Neural cell (in vitro differentiated cells): ENCODE measurements at regions not wholly inside any gene's neighbourhood (a gene's known extent, or its start where the extent isn't known, plus 50 kb on each side); places are given as distances from the start of the nearest gene placed in this dataset.

Experiments used
- H2AFZ ChIP-seq: fragments of 200-600, 300-800 bp; sonication (generic), shearing (Covaris generic); 2 replicates; pipeline ENCODE4 v1.6.0; 2014; ENCODE audit warnings: low read depth, mild to moderate bottlenecking, antibody characterized with exemption, low read length, moderate library complexity
- H3F3A ChIP-seq: fragments of 200-600 bp; shearing (Covaris generic); 2 replicates; pipeline ENCODE4 v1.6.1; 2016; ENCODE audit warnings: mild to moderate bottlenecking, moderate library complexity, mixed read lengths, antibody characterized with exemption, low read length; ENCODE audit not compliant: insufficient read depth, poor library complexity, severe bottlenecking
- H3K27ac ChIP-seq: fragments of 200-600, 300-800 bp; sonication (generic), shearing (Covaris generic); 2 replicates; pipeline ENCODE4 v1.5.1; 2014; ENCODE audit warnings: mild to moderate bottlenecking, low read length, moderate library complexity
- H3K27me3 ChIP-seq: fragments of 300-800, 200-600 bp; sonication (generic), shearing (Covaris generic); 2 replicates; pipeline ENCODE4 v1.6.0; 2014; ENCODE audit warnings: mild to moderate bottlenecking, low read depth, low read length, moderate library complexity; ENCODE audit not compliant: insufficient read depth
- H3K36me3 ChIP-seq: fragments of 300-800, 200-600 bp; sonication (generic), shearing (Covaris generic); 2 replicates; pipeline ENCODE4 v1.5.1; 2014; ENCODE audit warnings: mild to moderate bottlenecking, antibody characterized with exemption, low read length, moderate library complexity; ENCODE audit not compliant: insufficient read depth
- H3K4me2 ChIP-seq: fragments of 300-800, 200-600 bp; sonication (generic), shearing (Covaris generic); 2 replicates; pipeline ENCODE4 v1.6.0; 2014; ENCODE audit warnings: mild to moderate bottlenecking, low read length
- H3K4me3 ChIP-seq: fragments of 300-800, 200-600 bp; sonication (generic), shearing (Covaris generic); 2 replicates; pipeline ENCODE4 v1.5.1; 2014; ENCODE audit warnings: mild to moderate bottlenecking, low read length, moderate library complexity
- H3K79me2 ChIP-seq: fragments of 200-600 bp; shearing (Covaris generic); replicated peaks from 2 replicates; pipeline ENCODE4 v1.6.0; 2014; ENCODE audit warnings: mild to moderate bottlenecking, low read length, moderate library complexity; ENCODE audit not compliant: insufficient read depth
- H3K9ac ChIP-seq: fragments of 300-800, 200-600 bp; sonication (generic), shearing (Covaris generic); 2 replicates; pipeline ENCODE4 v1.6.1; 2016; ENCODE audit warnings: mild to moderate bottlenecking, low read length, mixed read lengths
- H3K9me2 ChIP-seq: fragments of 200-600 bp; shearing (Covaris generic); 2 replicates; pipeline ENCODE4 v1.6.1; 2016; ENCODE audit warnings: mild to moderate bottlenecking, low read length, mixed read lengths; ENCODE audit not compliant: insufficient read depth
- H3K9me3 ChIP-seq: fragments of 200-600, 300-800 bp; sonication (generic), shearing (Covaris generic); 2 replicates; pipeline ENCODE4 v1.6.1; 2016; ENCODE audit warnings: mild to moderate bottlenecking, mixed run types, low read length, moderate library complexity, mixed read lengths
- H4K20me1 ChIP-seq: fragments of 200-600 bp; shearing (Covaris generic); 2 replicates; pipeline ENCODE4 v1.6.1; 2016; ENCODE audit warnings: mild to moderate bottlenecking, mixed run types; ENCODE audit not compliant: insufficient read depth
- CTCF ChIP-seq: fragments of 450-650 bp; IDR thresholded peaks from 2 replicates; pipeline ENCODE4 v1.5.1; 2014; ENCODE audit warnings: antibody characterized with exemption, mild to moderate bottlenecking, moderate library complexity; ENCODE audit not compliant: poor library complexity, severe bottlenecking
- EP300 ChIP-seq: fragments of 450-650 bp; conservative IDR thresholded peaks from 2 replicates; pipeline ENCODE4 v1.6.1; 2014; ENCODE audit warnings: antibody characterized with exemption, mild to moderate bottlenecking, moderate library complexity; ENCODE audit not compliant: poor library complexity, severe bottlenecking
- EZH2 ChIP-seq: fragments of 200-600, 300-800 bp; shearing (Covaris generic), sonication (generic); IDR thresholded peaks from 2 replicates; pipeline ENCODE4 v1.6.1; 2014; ENCODE audit warnings: antibody characterized with exemption, low read length, borderline replicate concordance, mild to moderate bottlenecking; ENCODE audit not compliant: insufficient read depth, poor library complexity, severe bottlenecking
- MXI1 ChIP-seq: fragments of 450-650 bp; conservative IDR thresholded peaks from 2 replicates; pipeline ENCODE4 v1.6.1; 2014; ENCODE audit warnings: antibody characterized with exemption, mild to moderate bottlenecking; ENCODE audit not compliant: poor library complexity, severe bottlenecking
- POLR2AphosphoS5 ChIP-seq: IDR thresholded peaks from 2 replicates; pipeline ENCODE4 v1.6.1; 2012
- RAD21 ChIP-seq: fragments of 450-650 bp; conservative IDR thresholded peaks from 2 replicates; pipeline ENCODE4 v1.6.1; 2014; ENCODE audit warnings: antibody characterized with exemption, mild to moderate bottlenecking, moderate library complexity
- SMC3 ChIP-seq: fragments of 450-650 bp; conservative IDR thresholded peaks from 2 replicates; pipeline ENCODE4 v1.6.1; 2014; ENCODE audit warnings: antibody characterized with exemption, mild to moderate bottlenecking, moderate library complexity; ENCODE audit not compliant: poor library complexity
- TAF1 ChIP-seq: IDR thresholded peaks from 2 replicates; pipeline ENCODE4 v1.6.1; 2012; ENCODE audit warnings: low read depth
- TF ChIP-seq, protein P1 (sequence below): IDR thresholded peaks from 2 replicates; pipeline ENCODE4 v1.6.1; 2012; ENCODE audit warnings: borderline replicate concordance

DNA sequence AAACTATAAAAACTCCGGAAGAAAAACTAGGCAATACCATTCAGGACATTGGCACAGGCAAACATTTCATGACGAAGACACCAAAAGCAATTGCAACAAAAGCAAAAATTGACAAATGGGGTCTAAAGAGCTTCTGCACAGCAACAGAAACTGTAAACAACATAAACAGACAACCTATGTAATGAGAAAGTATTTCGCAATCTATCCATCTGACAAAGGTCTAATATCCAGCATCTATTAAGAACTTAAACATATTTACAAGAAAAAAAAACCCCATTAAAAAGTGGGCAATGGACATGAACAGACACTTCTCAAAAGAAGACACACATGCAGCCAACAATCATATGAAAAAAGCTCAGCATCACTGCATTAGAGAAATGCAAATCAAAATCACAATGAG lies 498.6 kb downstream of the HINT1 start:
- Histone ChIP-seq H3K4me2 (no peak overlapping the region), H3K27ac (no peak overlapping the region), H3F3A (no peaks in the 10 kb centered on the region), H3K9me3 (no peaks in the 10 kb centered on the region), H2AFZ (no peak overlapping the region), H4K20me1 (no peaks in the 10 kb centered on the region), H3K79me2 (no peaks in the 10 kb centered on the region), H3K9ac (no peak overlapping the region), H3K27me3 (no peaks in the 10 kb centered on the region), H3K9me2 (no peaks in the 10 kb centered on the region), H3K36me3 (no peaks in the 10 kb centered on the region), H3K4me3 (no peak overlapping the region)
- TF ChIP-seq TAF1 (no peak), POLR2AphosphoS5 (no peak), EZH2 (no peak), RAD21 (no peak), EP300 (no peak), CTCF (no peak), MXI1 (no peak), SMC3 (no peak)
- TF ChIP-seq, protein P1, sequence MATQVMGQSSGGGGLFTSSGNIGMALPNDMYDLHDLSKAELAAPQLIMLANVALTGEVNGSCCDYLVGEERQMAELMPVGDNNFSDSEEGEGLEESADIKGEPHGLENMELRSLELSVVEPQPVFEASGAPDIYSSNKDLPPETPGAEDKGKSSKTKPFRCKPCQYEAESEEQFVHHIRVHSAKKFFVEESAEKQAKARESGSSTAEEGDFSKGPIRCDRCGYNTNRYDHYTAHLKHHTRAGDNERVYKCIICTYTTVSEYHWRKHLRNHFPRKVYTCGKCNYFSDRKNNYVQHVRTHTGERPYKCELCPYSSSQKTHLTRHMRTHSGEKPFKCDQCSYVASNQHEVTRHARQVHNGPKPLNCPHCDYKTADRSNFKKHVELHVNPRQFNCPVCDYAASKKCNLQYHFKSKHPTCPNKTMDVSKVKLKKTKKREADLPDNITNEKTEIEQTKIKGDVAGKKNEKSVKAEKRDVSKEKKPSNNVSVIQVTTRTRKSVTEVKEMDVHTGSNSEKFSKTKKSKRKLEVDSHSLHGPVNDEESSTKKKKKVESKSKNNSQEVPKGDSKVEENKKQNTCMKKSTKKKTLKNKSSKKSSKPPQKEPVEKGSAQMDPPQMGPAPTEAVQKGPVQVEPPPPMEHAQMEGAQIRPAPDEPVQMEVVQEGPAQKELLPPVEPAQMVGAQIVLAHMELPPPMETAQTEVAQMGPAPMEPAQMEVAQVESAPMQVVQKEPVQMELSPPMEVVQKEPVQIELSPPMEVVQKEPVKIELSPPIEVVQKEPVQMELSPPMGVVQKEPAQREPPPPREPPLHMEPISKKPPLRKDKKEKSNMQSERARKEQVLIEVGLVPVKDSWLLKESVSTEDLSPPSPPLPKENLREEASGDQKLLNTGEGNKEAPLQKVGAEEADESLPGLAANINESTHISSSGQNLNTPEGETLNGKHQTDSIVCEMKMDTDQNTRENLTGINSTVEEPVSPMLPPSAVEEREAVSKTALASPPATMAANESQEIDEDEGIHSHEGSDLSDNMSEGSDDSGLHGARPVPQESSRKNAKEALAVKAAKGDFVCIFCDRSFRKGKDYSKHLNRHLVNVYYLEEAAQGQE, result no peak

DNA sequence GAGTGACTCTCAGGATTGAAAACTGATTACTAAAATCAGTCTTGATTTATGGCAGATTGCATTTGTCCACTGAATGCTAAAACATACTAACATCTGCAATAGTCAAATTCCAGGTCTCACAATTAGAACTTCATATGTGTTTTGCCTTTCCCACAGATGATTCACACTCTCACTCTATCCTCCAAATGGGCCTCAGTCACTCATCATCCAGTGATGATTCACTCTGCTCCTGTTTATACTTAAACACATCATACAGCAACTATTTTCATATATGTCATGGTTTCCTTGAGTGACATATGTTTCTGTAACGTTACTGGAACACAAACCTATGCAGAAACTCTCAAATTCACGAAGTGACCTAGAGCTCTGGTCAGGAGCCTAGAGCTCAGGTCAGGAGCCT lies 512.9 kb downstream of the HINT1 start:
- Histone ChIP-seq H3K79me2 (no peaks in the 10 kb centered on the region), H3K9me2 (no peaks in the 10 kb centered on the region), H3K27ac (no peak overlapping the region), H3F3A (no peaks in the 10 kb centered on the region), H3K4me2 (no peak overlapping the region), H2AFZ (no peak overlapping the region), H3K9ac (no peak overlapping the region), H3K4me3 (no peak overlapping the region), H3K36me3 (no peaks in the 10 kb centered on the region), H3K27me3 (no peaks in the 10 kb centered on the region), H3K9me3 (no peaks in the 10 kb centered on the region), H4K20me1 (no peaks in the 10 kb centered on the region)
- TF ChIP-seq, protein P1, result no peak
- TF ChIP-seq CTCF, result no peak
- no peak for TF ChIP-seq TAF1
- no peak for TF ChIP-seq POLR2AphosphoS5
- TF ChIP-seq EZH2, result no peak
- no peak for TF ChIP-seq SMC3
- no peak for TF ChIP-seq EP300
- no peak for TF ChIP-seq RAD21
- TF ChIP-seq MXI1, result no peak
